Stimulated activated CD8-positive, alpha-beta memory T cell treated with anti-CD3 and anti-CD28 coated beads, Interleukin-15, amount 100 ng/mL, for 4 hours (primary cell): ENCODE measurements at regions not wholly inside any gene's neighbourhood (a gene's known extent, or its start where the extent isn't known, plus 50 kb on each side); places are given as distances from the start of the nearest gene placed in this dataset.
A peak's percentile ranks its signal among the peaks of the same experiment; 100 is the strongest.
"Not testable (repeated sequence)": the region's sequence is repeated elsewhere in the genome, so short reads cannot be mapped to it uniquely, and the experiment has no call there.

ENCODE experiments used
- DNase-seq, 2 donors: peaks; one replicate each; pipeline ENCODE4 v3.0.0-alpha.2; 2020; ENCODE audit warnings: low read depth in 2 of 2

DNA sequence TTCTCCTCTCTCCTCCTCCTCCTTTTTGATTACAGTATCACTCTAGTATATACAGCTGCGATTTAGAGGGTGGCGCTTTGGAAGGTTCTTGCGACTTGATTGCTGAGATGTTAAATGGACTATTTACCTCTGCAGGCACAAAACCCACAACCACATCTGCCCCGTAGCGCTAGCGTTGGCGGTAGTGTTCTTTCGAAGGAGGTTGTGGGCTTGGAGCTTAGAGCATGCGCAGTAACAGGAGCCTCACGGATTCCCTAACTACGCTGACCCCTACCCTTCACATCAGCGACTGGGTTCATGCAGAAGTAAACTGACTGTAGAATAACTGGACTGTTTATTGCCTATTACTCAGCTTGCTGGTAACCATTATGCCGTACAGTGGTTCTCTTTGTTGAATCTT lies 58.0 kb downstream of the CGGBP1 start:
- no peak for DNase-seq

DNA sequence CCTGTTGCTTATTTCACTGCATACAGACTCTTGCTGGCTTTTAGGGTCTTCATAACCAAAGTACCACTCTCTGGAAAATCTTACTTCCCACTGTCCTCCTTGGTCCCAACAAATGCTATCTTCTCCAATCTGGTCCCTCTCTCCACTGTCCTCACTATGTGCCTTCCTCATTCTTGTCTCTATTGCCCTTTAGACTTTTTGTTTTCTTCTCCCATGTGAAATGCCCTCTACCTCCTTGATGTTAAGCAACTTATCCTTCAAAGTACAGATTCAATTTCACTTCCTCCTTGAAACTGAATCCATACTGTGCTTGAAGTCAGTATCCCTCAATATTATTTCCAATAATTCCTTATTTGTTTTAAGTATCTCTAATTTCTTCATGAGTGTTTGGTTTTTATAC lies 60.8 kb downstream of the CGGBP1 start:
- DNase-seq: no peak

DNA sequence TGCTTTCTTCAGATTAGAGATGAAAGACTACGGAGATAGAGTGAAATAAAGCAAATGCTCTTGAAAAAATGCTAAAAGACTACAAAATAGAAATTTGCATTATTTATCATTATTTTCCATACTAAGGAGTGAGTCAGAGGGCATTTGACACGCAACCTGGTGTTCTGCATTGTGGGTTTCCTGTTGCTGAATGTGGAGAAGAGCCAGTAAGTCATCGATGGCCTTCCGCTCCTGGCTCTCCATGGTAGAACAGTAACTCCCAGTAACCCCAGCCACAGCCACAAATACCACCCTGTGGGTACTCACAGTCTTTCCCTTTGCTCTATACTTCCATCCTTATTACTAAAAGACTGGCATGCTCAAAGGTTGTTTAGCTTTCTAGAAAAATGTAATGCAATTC lies 61.5 kb downstream of the CGGBP1 start:
- peak in 1 of 2 donors; percentile 11 for DNase-seq

DNA sequence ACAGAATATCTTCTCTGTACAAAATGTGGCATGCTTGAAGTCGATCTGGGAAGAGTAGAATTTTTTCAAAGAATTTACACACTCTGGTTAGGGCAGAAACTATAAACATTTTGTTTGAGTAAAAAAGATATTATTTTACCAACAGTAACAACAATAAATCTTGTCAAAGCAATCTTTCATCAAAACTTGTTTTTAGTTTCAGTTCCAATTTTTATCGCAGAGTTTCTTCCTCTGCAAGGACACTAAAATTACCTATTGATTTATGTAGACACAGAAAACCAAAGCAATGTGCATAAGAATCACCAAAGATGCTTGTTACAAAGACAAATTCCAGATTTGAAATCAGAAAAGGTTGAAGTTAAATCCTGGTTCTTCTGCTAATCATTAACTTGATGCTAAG lies 61.9 kb downstream of the CGGBP1 start:
- no peak for DNase-seq

DNA sequence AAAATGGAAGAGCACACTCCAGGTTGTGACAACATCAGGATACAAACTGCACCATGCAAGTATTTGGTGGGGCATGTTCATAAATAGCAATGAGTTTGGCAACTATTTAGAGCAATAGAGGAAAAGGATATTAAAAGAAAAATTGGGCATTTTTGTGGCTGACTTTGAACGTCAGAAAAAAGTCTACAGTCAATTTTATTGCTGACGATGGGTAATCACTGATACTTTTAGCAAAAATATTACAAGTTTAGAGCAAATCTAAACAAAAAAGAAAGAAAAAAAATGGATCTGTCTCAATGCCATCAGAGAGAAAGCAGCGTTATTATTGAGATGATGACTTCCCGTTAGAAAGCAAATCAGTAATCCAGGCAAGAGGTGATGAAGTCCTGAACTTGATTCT lies 65.2 kb downstream of the CGGBP1 start:
- DNase-seq: no peak

DNA sequence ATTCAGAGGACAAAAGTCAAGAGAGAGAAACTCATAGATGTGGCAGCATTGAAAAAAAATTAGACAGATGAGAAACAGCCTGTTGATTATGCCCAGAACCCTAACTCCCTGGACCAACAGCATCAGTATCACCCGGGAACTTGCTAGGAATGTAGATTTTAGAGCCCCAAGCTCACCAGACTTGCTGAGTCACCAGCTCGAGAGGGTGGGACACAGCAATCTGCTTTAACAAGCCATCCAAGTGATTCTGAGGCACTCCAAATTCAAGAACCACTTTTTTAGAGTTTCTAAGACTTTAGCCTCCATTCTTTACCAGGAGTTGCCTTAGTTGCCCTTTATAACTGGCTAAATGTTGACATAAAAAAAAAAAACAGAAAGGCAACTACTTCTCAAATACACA lies 70.9 kb downstream of the CGGBP1 start:
- DNase-seq: no peak

DNA sequence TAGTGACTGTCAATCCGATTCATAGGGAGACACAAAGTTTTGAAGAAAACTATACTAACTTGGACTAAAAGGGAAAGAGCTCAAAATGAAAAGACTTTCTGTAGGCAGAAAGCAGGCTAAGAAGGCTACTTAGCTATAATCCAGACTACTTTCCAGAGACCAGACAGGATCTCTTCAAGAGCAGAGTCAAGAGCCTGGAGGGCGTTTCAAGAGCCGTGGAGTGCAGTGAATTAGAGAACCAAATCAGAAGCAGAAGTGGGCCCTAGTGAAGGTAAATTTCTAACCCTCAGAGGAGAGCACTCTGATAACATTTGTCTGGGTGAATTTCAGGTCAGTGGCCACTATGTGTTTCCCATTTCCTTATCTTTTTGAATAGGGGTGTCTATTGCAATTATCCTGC lies 76.4 kb downstream of the CGGBP1 start:
- no peak for DNase-seq

DNA sequence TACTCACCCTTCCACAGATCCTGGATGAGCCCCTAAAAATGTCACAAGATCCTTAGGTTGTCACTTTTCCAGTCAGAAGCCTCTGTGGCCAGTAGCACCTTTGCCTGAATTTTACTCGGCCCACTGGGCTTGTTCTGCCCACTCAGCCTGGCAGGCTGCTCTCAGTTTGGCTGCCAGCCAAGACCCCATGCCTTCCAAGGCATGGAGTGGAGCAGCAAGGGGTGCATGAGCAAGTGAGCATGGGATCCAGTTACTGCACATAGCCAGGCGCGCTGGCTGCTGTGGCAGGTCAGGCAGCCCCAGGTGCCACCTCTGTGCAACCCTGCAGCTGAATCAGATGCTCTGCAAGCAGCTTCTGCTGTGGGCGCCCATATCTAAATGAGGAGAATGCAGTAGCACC lies 79.3 kb downstream of the CGGBP1 start:
- no peak for DNase-seq

DNA sequence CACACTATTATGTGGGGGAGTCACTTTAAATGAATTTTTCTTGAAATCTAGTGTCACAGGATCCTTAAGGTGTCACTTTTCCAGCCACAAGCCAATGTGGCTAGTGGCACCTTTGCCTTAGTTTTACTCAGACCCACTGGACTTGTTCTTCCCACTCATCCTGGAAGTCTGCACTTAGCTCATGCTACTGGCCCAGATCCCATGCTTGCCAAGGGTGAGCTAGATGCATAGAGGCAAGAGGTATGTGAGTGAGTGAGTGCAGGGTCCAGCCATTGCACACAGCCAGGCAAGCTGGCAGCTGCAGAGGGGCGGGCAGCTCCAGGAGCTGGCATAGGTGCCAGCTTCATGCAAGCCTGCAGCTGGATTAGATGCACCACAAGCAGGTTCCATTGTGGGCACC lies 81.0 kb downstream of the CGGBP1 start:
- DNase-seq: no peak

DNA sequence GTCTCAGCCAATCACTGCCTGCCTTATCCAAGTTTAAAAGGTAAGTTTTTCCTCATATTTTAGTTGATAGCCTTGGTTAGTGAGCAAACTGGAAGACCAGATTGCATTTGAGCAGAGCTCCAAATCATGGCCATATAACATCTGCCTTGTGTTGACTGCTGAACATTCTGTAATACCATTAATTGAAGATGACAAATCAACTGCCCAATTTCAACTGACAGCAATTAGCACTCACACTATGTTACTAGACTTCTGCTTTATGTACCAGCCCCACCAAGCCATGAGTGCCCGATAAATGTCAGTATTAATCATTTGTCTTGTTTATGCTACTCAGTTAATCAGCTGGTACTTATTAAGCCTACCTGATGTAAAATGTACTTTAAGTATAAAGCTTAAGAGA lies 83.1 kb downstream of the CGGBP1 start:
- no peak for DNase-seq

DNA sequence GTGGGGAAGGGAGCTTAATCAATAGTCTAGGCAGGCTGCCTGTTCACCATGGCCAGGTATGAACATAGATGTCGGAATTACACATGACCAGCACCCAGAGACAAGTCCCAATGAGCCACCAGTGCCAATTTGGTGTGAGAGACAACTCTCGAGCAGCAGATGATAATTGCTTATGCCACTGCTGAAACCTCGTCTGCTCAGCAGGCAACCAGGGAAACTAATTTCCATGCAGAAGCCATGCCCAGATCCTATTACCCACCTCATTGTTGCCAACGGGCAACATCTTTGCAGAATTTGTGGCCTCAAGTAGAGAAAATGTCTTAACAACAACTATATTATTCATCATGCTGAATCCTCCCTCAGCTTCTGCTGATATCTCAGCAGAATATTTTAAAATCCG lies 84.9 kb downstream of the CGGBP1 start:
- DNase-seq: no peak

DNA sequence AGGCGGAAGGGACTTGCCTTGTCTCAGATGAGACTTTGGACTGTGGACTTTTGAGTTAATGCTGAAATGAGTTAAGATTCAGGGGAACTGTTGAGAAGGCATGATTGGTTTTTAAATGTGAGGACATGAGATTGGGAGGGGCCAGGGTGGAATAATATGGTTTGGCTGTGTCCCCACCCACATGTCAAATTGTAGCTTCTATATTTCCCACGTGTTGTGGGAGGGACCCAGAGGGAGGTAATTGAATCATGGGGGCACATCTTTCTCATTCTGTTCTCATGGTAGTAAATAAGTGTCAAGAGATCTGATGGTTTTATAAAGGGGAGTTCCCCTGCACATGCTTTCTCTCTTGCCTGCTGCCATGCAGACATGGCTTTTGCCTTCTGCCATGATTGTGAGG lies 89.2 kb downstream of the CGGBP1 start:
- DNase-seq: no peak

DNA sequence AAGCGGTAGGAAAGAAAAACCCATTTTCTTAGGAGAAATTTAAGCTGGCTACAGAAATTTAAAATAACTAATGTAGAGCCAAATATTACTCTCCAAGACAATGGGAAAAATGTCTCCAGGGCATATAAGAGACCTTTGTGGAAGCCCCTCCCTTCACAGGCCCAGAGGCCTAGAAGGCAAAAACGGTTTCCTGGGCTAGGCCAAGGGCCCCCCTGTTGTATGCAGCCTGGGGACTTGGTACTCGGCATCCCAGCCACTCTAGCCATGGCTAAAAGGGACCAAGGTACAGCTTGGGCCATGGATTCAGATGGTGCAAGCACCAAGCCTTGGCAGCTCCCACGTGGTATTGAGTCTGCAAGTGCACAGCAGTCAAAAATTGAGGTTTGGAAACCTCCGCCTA lies 90.1 kb downstream of the CGGBP1 start:
- DNase-seq: no peak

DNA sequence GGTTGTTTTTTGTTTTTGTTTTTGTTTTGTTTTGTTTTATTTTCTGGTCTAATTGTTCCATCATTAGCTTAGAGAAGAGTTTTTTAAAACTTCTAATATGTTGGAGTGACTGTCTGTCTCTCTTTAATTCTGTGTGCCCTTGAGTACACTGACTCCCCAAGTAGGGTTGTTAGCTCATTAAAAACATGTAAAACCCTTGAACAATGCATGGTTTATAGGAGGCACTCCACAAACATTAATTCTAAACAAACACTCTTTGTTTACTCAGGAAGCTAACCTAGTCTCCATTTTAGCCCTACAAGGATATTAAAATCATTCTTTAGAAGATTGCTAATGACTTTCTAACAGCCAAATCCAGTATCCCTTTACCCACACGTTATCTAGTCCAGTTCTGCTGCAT lies 100.5 kb downstream of the CGGBP1 start:
- DNase-seq: no peak

DNA sequence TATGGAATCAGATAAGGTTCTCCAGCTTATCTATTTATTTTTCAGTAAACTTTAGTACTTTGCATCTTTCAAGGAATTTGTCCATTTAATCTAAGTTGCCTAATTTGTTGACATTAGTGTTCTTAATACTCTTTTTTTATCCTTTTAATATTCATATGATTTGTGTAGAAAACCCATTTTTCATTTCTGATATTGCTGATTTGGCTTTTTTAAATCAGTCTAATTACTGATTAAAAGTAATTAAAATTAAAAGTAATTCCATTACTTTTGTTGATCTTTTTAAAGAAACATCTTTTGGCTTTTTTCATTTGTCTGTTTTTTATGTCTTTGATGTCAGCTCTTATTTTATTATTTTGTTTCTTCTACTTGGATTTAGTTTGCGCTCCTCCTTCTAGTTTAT lies 101.2 kb downstream of the CGGBP1 start:
- no peak for DNase-seq

DNA sequence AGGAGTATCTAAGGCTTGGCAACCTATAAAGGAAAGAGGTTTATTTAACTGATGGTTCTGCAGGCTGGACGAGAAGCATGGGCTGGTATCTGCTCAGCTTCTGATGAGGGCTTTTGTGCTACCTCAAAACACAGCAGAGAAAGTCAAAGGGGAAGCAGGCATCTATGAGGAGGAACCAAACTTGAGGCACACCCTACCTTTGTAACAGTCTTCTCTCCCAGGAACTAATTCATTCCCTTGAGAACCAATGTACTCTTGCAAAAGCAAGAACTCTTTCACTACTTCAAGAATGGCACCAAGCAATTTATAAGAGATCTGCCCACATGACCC lies 109.0 kb downstream of the CGGBP1 start:
- no peak for DNase-seq

DNA sequence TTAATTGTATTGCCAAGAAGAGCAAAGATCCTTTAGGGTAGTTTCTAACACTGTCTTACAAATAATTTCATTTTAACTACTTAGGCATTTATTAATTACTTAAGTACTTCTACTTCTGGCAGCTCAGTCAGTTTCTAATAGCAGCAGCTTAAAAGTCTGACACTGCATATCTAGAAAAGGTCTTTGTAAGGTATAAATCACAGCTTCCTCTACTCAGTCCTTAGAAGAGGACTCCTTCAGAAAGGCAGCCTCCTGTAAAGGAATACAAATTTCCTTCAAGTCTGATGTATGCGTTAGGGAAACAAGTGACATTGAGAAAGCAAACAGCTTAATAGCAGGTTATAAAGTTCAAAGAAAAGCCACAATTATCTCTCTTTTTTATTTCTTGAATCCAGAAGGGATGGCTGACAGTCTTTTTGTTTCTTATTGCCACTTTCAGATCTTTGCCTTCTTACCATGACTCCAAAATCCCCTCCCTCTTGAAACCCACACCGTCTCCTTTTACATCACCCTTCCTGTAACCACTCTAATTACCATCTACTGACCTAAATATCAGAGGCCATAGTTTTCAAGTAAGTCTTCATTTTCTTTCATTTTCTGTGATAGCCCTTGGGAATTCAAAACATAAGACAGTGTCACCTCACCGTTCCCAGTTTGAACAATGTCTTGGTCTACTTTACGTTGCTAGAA lies 109.5 kb downstream of the CGGBP1 start:
- DNase-seq: no peak

DNA sequence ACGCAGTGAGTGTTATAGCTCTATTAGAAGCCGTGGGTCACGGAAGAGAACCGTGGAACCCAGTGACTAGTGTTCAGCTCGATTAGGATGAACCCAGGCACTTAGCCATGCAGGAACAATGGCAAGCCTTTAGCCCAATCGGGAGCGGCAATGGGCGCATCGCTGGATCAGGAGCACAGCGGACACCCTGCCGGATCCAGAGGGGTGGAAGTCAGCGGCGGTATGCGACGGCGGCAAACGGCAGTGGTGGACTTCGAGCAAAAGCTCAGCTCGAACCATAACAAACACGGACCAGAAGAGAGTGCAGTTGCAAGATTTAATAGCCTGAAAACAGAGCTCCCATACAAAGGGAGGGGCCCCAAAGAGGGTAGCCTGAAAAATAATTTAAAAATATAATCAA lies 112.8 kb downstream of the CGGBP1 start:
- DNase-seq: not testable (repeated sequence)

DNA sequence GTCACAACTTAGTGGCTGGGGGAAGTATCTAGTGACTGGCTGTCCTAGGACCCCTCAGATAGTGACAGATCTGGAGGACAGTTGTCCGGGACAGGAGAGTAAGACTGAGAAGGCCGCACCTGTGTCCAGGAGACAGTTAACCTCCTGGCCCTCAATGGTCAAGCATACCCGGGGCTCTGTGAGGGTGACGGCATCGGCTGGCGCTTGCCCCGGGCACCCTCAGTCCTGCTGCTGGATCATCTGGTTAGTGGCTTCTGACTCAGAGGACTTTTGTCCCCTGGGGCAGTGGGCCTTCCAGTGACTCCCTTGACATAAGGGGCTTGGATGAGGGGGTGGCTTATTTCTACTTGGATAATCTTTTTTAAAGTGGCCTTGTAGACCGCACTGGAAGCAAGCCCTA lies 116.5 kb downstream of the CGGBP1 start:
- not testable (repeated sequence) for DNase-seq

DNA sequence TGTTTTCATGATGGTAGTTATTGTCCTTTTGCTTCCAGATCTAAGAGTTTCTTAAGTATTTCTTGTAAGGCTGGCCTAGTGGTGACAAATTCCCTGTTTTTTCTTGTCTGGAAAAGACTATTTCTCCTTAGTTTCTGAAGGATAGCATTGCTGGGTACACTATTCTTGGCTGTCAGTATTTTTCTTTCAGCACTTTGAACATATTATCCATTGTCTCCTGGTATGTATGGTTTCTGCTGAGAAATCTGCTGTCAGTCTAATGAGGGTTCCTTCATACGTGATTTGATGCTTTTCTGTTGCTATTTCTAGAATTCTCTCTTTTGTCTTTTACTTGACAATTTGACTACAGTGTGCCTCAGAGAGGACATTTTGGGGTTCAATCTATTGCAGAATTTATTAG lies 134.3 kb downstream of the CGGBP1 start:
- DNase-seq: no peak

DNA sequence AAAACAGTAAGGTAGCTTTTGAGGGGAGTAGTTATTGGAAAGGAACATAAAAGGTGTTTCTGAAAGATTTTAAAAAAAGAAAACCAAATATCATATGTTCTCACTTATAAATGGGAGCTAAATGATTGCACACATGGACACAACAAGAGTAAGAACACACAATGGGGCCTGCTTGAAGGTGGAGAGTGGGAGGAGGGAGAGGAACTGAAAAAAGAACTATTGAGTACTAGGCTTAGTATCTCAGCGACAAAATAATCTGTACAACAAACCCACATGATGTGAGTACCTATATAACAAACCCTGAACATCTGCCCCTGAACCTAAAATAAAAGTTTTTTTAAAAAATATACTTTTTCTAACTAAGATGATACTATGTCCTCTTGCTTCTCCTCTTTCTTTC lies 138.3 kb downstream of the CGGBP1 start:
- DNase-seq: no peak

DNA sequence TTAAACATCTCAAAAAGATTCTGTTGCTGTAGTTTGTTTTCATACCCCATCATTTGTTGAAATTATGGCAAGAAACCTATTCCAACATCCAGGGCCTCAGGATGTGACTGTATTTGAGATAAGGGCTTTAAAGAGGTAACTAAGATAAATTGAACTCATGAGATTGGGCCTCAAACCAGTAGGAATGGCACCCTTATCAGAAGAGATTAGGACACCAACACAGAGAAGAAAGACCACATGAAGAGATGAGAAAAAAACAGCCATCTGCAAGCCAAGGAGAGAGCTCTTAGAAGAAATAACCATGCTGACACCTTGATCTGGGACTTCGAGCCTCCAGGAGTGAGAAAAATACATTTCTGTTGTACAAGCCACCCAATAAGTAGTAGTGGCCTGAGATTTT lies 157.7 kb downstream of the CGGBP1 start:
- no peak for DNase-seq

DNA sequence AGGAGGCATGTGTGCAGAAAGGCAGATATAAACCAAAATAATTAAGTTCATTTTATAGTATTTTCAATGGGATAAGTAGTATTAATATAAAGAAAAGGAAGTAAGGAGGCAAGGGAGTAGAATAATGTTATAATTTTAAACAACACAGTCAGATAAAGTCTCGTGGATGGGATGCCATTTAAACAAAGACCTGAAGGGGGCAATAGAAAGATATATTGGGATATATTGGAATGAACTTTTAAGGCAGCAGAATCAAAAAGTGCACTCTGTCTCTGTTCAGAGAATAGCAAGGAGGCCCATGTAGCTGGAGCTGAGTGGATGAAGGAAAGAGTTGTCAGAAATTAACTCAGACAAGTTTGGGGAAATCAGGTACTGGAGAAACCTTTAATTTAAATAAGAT lies 158.7 kb downstream of the CGGBP1 start:
- DNase-seq: no peak

DNA sequence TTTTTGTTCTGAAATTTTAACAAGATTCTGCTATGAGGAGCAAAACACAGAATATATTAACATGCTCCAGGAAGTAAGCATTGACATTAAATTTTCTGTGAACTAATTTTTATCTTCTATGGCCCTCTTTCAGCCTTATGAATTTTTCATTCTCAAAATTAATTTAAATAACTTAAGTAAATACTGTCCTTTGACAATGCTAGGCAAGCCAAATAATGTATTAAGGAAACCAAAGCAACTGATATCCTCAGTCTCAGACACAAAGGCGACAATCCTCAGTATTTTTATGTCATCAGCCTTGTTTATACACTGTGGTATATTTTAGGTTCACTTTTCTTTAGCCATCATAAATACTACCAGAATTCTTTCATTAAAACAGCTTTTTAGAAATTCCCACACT lies 159.8 kb downstream of the CGGBP1 start:
- no peak for DNase-seq

DNA sequence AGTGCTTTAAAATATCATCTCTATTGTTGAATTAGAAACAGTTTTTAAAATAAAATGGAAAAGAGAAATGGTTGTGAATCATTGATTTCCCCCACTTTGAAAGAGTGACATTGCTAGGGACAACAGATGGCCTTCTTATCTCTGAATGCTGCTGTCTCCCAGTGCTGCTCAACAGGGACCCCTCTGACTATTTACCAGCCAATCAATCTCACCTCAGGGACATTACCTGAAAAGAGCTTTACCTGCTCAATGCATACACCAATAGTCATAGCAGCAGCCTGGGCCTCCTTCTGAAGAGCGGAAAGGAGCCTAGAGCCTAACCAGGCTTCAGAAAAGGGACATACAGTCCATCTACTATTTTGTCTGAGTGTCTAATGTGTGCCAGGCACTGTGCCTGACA lies 162.8 kb downstream of the CGGBP1 start:
- no peak for DNase-seq
